Testis (tissue), 2 donors: ENCODE measurements at regions not wholly inside any gene's neighbourhood (a gene's known extent, or its start where the extent isn't known, plus 50 kb on each side); places are given as distances from the start of the nearest gene placed in this dataset.

ENCODE experiments used
- POLR2A ChIP-seq: fragments of 450-650 bp; IDR thresholded peaks from one replicate; pipeline ENCODE4 v1.6.1; 2017; ENCODE audit warnings: antibody characterized with exemption, mild to moderate bottlenecking, moderate library complexity
- TF ChIP-seq, protein P1 (sequence below), 3 experiments: fragments of 450-650 bp in 2 of 3; fragments of 200-600 bp in 1 of 3; sonication (generic) in 1 of 3; IDR thresholded peaks; one replicate each; pipeline ENCODE4 v1.5.1; 2016 to 2019; ENCODE audit warnings: antibody characterized with exemption in 3 of 3, mild to moderate bottlenecking in 2 of 3, moderate library complexity in 1 of 3

DNA sequence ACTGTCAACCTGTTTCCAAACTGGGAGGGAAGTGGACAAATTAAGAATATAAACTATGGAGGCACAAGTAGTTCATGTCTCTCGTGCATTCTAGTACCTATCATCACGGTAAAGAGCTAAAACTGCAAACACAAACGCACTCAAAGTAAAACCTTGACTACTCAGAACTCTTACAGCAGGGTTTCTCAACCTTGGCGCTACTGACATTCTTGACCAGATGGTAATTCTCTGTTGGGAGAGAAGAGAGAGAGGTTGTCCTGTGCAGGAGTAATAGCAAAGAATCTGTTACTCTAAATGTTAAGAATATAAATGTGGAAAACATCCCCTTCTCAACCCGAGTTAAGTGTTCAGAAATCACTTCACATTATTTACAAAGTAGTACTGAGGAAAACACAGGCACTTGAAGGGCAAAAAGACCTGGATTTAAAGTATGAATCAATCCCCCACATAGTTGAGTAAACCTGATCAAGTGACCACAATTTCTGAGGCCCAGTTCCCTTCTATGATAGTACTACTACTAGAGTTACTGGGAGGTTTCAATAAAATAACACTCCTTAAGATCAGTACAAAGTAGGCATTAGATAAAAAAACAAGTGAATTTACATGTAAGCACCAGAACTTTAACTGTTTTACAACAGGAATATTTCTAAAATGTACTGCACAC is 73.1 kb upstream of the ARHGAP32 start:
- TF ChIP-seq, protein P1, sequence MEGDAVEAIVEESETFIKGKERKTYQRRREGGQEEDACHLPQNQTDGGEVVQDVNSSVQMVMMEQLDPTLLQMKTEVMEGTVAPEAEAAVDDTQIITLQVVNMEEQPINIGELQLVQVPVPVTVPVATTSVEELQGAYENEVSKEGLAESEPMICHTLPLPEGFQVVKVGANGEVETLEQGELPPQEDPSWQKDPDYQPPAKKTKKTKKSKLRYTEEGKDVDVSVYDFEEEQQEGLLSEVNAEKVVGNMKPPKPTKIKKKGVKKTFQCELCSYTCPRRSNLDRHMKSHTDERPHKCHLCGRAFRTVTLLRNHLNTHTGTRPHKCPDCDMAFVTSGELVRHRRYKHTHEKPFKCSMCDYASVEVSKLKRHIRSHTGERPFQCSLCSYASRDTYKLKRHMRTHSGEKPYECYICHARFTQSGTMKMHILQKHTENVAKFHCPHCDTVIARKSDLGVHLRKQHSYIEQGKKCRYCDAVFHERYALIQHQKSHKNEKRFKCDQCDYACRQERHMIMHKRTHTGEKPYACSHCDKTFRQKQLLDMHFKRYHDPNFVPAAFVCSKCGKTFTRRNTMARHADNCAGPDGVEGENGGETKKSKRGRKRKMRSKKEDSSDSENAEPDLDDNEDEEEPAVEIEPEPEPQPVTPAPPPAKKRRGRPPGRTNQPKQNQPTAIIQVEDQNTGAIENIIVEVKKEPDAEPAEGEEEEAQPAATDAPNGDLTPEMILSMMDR (IDR thresholded peaks at IDR 0.05), result no peak
- no peak for TF ChIP-seq POLR2A
